HS-5 (cell line): ENCODE measurements at regions not wholly inside any gene's neighbourhood (a gene's known extent, or its start where the extent isn't known, plus 50 kb on each side); places are given as distances from the start of the nearest gene placed in this dataset.

Experiments
- DNase-seq: peaks from one replicate; pipeline ENCODE4 v3.0.0-alpha.2; 2012; ENCODE audit warnings: low read depth

DNA sequence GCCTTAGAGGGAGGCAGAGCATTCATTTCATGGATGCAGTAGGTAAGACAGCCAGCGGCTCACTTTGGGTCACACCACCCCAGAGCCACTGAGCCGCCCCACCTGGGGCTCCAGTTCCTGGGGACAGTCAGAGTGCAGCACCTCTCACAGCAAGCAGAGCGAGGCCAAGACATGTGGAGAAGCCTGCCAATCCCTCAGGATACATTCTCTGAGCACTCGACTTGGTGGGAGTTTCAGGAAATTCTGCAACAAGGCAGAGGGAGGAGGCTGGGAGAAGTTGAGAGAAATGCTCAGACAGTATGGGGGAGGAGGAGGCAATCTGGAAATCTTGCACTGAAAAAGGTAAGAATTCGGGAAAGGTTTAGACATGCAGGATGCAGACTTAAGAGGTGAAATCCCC lies 60.8 kb upstream of the WLS start:
- no peak for DNase-seq

DNA sequence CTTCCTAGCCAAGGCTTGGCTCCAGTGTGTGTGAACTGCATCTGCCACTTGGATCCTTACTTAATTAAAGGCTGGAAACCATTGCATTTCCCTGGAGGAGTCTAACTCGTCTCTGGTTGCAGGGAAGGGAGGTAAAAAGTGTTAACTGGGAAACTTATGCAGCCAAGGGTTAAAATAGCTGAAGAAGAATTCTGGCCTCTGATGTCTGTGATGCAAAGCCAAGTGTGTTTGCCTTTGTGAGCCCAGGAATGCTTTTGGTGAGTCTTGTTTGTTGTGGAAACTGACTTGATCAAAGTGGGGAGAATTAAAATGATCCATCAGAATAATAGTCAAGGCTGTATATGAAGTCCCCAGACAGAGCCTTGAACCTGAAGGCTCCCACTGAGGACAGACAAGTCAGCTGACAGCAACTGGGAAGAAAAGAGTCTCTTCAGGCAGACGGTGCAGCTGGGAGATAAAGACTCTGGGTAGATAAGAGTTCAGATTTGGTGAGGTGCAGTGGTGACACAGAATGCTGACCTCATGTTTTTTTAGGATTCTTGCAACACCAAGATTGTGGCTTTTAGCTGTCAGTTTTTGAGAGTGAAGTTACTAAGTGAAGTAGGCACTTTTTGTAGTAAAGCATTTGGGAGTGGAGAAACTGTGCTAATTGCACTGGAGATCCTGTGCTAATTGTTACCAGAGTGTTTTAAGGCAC lies 59.5 kb upstream of the WLS start:
- no peak for DNase-seq

DNA sequence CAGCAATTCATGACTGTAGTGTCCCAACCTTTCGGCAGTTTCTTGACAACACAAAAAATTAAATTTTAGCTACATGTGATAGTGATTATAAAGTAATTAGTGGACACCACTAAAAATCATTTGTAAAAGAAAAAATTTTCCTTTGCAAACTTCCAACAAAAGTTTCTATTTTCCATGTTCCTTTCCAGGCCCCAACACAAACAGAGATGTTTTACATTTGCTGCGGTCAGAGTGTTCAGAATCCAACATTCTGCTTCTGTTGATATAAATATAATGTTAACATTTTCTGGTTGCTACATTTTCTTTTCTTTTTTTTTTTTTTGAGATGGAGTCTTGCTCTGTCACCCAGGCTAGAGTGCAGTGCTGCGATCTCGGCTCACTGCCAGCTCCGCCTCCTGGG lies 54.9 kb upstream of the WLS start:
- no peak for DNase-seq

- DNase-seq: no peak
These were observed 52.7 kb upstream of the WLS start for GRCh38 chr1:68285046-68285445.

DNA sequence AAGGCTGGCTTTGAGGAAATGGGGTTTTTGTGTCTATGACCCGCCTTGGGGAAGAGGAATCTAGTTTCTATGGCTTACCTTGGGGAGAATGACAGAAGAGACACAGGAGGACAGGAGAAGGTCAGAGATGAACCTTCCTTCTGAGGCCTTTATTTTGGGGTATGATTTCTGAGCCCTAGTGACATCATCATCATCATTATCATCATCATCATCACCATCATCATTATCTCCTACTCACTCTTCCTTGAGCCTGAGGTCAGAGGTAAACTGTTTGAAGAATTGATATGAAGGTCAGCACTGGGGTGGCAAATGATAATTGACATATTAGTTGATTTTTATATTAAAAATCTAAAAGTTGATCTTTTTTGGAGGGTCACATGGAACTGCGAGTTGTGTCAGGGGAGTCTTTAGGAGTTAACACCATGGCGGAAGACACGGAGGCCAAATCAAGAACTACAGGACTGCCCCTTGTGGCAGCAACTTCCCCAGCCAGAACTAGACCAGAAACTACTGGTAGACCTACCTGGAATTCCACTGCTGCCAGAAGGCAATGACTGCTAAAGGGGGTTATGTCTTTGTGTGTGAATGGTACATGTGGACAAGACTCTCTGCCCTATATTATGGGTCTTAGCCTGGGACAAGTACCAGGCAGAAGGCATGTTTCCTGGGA lies 49.8 kb upstream of the WLS start:
- no peak for DNase-seq
